Neural crest cell (in vitro differentiated cells): ENCODE measurements at regions not wholly inside any gene's neighbourhood (a gene's known extent, or its start where the extent isn't known, plus 50 kb on each side); places are given as distances from the start of the nearest gene placed in this dataset.
"Not testable (repeated sequence)": the region's sequence is repeated elsewhere in the genome, so short reads cannot be mapped to it uniquely, and the experiment has no call there.

ENCODE experiments used
- DNase-seq: peaks from one replicate; pipeline ENCODE4 v3.0.0; 2021; ENCODE audit warnings: low read depth, mixed read lengths, low spot score
- H3K27ac Mint-ChIP-seq: one replicate; pipeline ENCODE4 v1.8.0; 2021; ENCODE audit warnings: mild to moderate bottlenecking, mixed read lengths; ENCODE audit not compliant: unreplicated experiment
- H3K27me3 Mint-ChIP-seq: 2 replicates; pipeline ENCODE4 v1.8.0; 2021; ENCODE audit warnings: low read depth, mild to moderate bottlenecking, mixed read lengths
- H3K36me3 Mint-ChIP-seq: 2 replicates; pipeline ENCODE4 v1.8.0; 2021; ENCODE audit warnings: low read depth, mild to moderate bottlenecking, mixed read lengths
- H3K4me1 Mint-ChIP-seq: 2 replicates; pipeline ENCODE4 v1.8.0; 2021; ENCODE audit warnings: mixed read lengths
- H3K4me3 Mint-ChIP-seq: one replicate; pipeline ENCODE4 v1.8.0; 2021; ENCODE audit warnings: mild to moderate bottlenecking, mixed read lengths
- H3K9me3 Mint-ChIP-seq: 2 replicates; pipeline ENCODE4 v1.8.0; 2021; ENCODE audit warnings: mixed read lengths
- CTCF ChIP-seq: fragments of 200-600 bp; sonication (generic); conservative IDR thresholded peaks from 2 replicates; pipeline ENCODE4 v1.5.0; 2021; ENCODE audit warnings: antibody characterized with exemption, mild to moderate bottlenecking

- no peak for DNase-seq
- no peak for TF ChIP-seq CTCF
- H3K36me3 Mint-ChIP-seq, result no peaks in the 10 kb centered on the region
- peaks cover 29% of the 10 kb centered on the region for H3K4me1 Mint-ChIP-seq
- H3K9me3 Mint-ChIP-seq, result no peaks in the 10 kb centered on the region
- H3K27ac Mint-ChIP-seq, result no peak overlapping the region
- H3K27me3 Mint-ChIP-seq, result peaks cover 2% of the 10 kb centered on the region
- no peak overlapping the region for H3K4me3 Mint-ChIP-seq
Observed at GRCh38 chr10:3958472-3958996, 173.5 kb upstream of the KLF6 start.

GRCh38 chr10:3955955-3956617 lies 171.1 kb upstream of the KLF6 start:
- no peaks in the 10 kb centered on the region for H3K36me3 Mint-ChIP-seq
- H3K27me3 Mint-ChIP-seq, result peaks cover 2% of the 10 kb centered on the region
- H3K4me1 Mint-ChIP-seq, result peaks cover 29% of the 10 kb centered on the region
- TF ChIP-seq CTCF, result no peak
- DNase-seq, result no peak
- no peak overlapping the region for H3K4me3 Mint-ChIP-seq
- no peaks in the 10 kb centered on the region for H3K9me3 Mint-ChIP-seq
- peak overlapping the region; percentile 72 for H3K27ac Mint-ChIP-seq

- Mint-ChIP-seq H3K27me3 (peaks cover 2% of the 10 kb centered on the region), H3K4me1 (peaks cover 29% of the 10 kb centered on the region), H3K4me3 (no peak overlapping the region), H3K36me3 (no peaks in the 10 kb centered on the region), H3K9me3 (no peaks in the 10 kb centered on the region), H3K27ac (peak overlapping the region; percentile 72)
- TF ChIP-seq CTCF, result no peak
- no peak for DNase-seq
Observed at GRCh38 chr10:3955493-3955892, 170.5 kb upstream of the KLF6 start.

- H3K27ac Mint-ChIP-seq, result no peak overlapping the region
- H3K9me3 Mint-ChIP-seq, result no peaks in the 10 kb centered on the region
- no peak for TF ChIP-seq CTCF
- peaks cover 32% of the 10 kb centered on the region for H3K4me1 Mint-ChIP-seq
- H3K36me3 Mint-ChIP-seq, result no peaks in the 10 kb centered on the region
- DNase-seq, result no peak
- peaks cover 2% of the 10 kb centered on the region for H3K27me3 Mint-ChIP-seq
- H3K4me3 Mint-ChIP-seq, result no peak overlapping the region
Observed at GRCh38 chr10:3954615-3955014, 169.6 kb upstream of the KLF6 start.

GRCh38 chr10:3954007-3954406 lies 169.0 kb upstream of the KLF6 start:
- H3K36me3 Mint-ChIP-seq, H3K9me3 Mint-ChIP-seq, H3K27me3 Mint-ChIP-seq, H3K27ac Mint-ChIP-seq, H3K4me3 Mint-ChIP-seq, DNase-seq: not testable (repeated sequence)
- peaks cover 32% of the 10 kb centered on the region for H3K4me1 Mint-ChIP-seq

- Mint-ChIP-seq H3K4me3 (no peak overlapping the region), H3K27ac (no peak overlapping the region), H3K36me3 (no peaks in the 10 kb centered on the region), H3K4me1 (peaks cover 29% of the 10 kb centered on the region), H3K9me3 (no peaks in the 10 kb centered on the region), H3K27me3 (no peaks in the 10 kb centered on the region)
- no peak for DNase-seq
- TF ChIP-seq CTCF, result no peak
Observed at GRCh38 chr10:3951993-3952392, 167.0 kb upstream of the KLF6 start.
